ENCODE measurements at regions not wholly inside any gene's neighbourhood (a gene's known extent, or its start where the extent isn't known, plus 50 kb on each side); places are given as distances from the start of the nearest gene placed in this dataset.

GRCh38 chr2:150606380-150607060, 119.1 kb upstream of the RND3 start:
- DNase-seq, result no peak

DNA sequence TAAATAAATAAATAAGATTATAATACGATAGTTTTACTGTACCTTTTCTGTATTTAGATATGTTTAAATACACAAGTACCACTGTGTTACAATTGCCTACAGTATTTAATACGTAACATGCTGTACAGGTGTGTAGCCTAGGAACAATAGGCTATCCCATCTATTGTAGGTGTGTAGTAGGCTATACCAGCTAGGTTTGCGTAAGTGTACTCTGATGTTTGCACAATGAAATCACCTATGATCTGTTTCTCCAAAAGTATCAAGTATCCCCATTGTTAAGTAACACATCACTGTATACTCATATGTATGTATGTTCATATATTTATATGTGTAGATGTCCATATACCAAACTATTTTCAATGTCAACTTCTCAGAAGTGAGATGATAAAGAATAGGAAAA, 118.2 kb upstream of the RND3 start:
- DNase-seq, result peak; percentile 1

DNA sequence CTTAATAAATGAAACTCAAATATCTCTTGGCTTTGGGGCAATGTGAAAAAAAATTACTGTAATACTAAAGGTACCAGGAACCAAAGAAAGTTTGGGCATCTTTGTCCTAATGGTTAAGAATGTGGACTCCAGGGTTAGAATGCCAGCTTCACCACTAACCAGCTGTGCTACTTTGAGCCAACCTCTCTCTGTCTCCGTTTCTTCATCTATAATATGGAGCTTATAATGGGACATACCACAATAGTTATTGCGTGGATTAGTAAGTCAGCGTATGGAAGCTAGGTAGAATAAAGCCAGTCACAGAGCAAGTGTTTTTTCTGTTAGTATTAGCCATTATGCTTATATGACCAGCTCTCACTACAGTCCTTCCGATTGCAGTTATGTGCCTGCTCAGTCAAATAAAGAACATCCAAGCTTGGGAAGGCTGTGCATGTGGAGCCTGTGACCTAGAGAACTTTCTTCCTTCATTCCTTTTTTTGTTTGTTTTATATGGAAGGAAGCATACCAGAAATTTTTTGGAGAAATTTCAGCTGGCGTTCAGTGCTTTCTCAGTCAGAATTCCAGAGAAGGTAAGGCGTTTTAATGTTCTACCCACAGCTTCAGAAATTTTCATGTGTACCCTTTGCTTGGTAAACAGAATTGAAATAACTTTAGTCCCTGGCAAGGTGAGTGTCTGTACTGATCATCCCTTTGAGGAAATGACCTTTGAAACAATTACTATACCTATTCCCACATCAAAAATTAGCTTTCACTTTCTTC, 114.0 kb upstream of the RND3 start:
- DNase-seq, result no peak

- no peak for DNase-seq
Observed at GRCh38 chr2:150599889-150600288, 112.4 kb upstream of the RND3 start.

DNA sequence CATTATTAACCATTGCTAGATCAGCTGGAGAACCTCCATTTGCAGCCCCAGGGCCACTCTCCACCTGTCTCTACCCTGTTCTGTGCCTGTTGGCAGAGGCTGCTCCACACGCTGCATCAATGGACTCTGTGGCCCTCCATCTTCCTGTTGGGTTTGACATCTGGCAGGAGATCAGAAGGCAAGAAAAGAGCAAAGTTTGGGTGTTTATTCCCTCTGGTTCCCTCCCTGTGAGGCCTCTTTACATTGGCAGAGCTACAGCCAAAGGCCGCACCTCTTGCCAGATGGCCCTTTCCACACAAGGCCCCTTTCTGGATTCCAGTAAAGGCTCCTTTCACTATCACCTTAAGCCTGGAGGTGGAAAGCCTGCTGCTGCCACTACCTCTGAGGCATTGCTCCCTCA, 110.9 kb upstream of the RND3 start:
- no peak for DNase-seq

DNA sequence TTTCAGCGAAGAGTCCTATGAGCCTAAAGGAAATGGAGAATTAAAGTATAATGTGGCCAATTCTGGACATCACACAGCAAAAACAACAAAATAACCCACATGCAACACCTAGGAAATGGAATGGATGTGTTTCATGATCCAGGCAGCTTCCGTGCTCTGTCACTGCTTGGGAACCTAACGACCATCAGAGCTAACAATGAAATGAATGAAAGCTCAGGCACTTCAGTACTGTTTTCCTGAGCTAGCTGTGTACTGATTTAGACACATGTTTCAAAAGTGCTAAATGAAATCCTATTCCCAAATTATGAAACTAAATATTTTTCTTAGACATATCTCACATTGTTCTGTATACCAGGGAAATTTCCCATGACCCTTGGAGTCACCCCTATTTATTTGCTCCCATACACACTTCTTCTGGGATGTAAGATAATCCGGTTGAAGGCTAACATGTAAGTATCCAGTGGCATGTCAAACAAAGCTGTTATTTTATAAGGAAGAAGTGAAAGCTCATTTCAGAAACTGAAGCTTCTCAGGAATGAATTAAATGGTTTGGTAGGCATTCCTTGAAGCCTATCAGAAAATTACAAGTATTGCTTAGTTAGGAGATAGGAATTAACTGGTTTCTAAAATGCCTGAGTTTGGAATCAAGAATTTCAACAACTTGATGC, 108.5 kb upstream of the RND3 start:
- DNase-seq, result no peak

DNA sequence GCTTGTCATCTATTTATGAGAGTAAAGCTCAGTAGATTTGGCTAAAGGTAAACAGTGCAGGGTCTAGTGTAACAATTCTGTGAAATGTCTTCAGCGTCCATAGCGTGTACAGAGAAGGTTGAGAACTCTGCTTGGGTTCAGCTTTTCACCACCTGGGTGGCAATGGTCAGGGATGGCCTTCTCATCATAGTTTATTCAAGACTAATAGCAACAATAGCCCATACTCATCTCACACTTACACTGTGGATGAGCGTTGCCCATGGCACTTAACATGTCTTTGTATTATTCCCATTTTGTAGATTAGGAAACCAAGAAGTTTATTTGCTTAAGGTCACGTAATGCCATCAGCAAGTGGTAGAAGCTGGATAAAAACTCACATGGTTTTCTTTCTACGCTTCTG, 106.8 kb upstream of the RND3 start:
- no peak for DNase-seq

DNA sequence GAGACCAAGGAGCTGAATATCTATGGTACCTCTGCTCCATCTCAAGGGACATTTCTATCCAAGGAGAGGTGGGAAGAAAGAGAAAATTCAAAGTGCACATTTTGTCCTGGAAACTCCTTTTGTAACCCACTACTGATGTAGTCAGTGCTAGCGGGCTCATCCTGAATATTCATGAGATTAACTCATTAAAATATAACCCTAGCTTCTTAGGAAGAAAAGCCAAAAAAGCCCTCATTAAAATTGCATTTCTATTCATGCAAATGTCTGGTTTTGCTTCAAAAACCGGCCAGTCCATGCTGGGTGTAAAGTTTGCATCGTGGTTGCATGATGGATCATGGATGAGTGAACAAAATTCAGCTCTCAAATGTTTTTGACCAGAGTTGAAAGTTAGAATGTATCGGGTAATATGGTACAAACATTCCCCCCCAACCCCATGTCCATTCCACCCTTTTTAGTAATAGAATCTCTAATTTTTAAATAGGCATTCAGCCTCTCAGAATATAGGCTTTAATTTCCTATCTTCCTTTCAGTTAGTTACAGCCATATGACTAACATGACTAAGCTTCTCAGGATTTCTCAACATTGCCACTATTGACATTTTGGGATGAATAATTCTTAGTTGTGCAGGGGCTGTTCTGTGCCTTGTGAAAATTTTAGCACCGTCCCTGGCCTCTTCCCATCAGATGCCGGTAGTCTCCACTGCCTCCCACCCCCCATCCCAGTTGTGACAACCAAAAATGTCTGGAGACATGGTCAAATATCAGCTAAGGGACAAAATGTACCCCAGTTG, 104.2 kb upstream of the RND3 start:
- no peak for DNase-seq

DNA sequence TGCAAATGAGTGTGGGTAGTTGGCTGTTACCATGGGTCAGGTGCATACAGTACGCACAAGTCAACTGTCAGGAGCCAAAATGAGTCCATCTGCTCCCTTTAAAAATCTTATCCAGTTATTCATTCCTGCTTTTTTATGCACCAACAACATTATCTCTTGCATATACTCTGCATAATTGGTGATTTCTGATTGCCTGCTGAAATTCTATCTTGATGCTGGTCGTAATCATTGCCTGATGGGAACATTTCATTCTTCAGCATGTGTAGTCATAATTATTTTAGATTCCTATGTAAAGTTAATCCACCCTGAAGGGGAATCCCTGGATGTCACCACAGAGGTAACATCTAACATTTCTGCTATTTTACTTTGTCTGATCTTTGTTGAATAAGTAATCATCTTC, 102.2 kb upstream of the RND3 start:
- no peak for DNase-seq

- DNase-seq, result no peak
Observed at GRCh38 chr2:150588506-150588870, 101.0 kb upstream of the RND3 start.

GRCh38 chr2:150587547-150588505, 100.4 kb upstream of the RND3 start:
- no peak for DNase-seq

DNA sequence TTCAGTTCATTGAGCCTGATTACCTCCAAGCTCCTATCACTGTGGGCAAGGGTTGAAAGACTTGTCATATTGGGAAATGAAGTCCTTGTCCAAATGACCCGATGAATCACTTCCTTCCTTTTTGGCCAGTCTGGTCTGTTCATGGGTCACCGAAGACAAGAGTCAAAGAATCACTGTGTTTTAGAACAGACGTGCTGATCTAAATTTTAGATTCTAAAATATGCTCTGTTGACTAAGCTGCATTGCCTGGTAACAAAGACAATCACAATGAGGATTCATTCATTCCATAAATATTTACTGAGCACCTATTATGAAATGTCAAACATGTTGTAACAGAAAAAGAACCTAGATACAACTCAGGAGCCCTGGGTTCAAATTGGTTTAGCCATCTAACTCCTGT, 99.4 kb upstream of the RND3 start:
- peak; percentile 1 for DNase-seq

DNA sequence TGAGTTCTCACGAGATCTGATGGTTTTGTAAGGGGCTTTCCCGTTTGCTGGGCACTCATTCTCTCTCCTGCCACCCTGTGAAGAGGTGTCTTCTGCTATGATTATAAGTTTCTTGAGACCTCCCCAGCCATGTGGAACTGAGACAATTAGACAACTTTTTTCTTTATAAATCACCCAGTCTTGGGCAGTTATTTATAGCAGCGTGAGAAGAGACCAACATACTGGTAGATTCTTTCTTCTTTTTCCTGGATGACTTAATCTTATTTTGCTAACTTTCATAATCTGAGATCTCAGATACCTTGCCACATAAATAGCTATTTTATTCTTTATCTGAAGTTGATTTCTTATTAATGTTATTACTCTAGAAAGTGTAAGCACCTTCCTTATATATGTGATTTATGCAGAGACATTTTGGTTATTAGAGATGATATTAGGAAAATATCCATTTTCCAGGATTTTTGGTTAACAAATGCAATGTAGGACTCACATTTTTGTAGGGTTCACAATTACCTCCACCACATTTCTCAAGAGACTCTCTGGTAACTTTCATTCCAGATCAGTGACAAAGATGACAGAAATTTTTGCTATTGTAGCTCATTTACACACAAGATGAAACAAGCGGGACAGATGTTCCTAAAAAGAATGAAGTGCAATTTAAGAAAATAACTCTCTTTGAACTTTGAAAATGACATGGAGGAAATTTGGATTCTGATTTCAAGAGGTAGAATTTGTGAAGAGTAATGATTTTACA, 97.9 kb upstream of the RND3 start:
- no peak for DNase-seq

GRCh38 chr2:150584081-150584480, 96.6 kb upstream of the RND3 start:
- no peak for DNase-seq

DNA sequence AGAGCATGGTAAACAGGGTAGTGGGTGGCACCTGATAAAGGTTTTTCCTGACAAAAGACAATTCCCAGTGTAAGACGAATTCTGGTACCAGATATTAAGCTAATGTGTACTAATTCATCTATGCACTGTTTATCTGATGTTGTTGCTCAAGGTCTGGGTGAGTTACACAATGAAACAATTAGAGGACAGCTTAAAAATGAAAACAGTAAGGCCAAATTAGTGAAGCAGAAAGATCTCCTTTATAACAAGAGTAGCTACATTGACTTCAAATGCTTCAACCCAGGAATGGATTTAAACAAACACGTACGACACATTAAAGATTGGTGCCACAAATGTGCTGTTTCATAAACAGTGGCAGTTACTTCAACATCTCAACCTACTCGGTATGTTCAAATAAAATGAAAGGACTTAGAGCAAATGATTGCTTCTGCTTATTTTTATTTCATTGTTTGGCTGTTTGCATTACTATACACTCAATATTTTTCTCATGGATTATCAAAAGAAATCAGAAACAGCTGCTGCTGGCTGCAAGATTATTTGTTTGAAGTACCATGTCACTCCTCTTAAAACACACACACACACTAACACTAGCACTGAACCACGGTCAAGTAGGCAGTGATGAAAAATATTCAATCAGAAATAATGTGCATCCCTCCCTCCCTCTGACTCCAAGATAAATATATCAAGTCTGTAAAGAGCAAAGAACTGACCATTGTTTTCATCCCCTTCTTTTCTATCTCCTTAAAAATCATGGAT, 94.4 kb upstream of the RND3 start:
- DNase-seq, result peak; percentile 8

GRCh38 chr2:150578481-150578880, 91.0 kb upstream of the RND3 start:
- DNase-seq, result peak; percentile 0

DNA sequence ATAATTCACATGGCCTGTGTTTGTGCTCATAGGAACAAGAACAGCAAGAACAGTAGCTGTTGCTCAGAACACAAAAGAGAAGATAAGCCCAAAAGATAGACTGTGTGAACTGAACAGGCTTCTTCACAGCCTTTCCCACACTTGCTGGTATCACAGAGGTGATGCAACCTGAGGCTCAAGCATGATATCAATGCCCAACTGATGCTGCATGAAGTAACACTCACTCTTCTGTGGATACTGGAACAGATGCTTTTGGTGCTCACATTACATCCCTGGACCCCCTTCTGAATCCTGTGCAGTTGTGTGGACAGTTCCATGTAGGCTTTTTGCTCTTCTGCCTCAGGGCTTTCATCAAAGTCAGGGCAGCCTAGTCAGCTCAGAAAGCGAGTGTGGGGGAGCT, 88.4 kb upstream of the RND3 start:
- no peak for DNase-seq

GRCh38 chr2:150572961-150573395, 85.5 kb upstream of the RND3 start:
- DNase-seq, result no peak

DNA sequence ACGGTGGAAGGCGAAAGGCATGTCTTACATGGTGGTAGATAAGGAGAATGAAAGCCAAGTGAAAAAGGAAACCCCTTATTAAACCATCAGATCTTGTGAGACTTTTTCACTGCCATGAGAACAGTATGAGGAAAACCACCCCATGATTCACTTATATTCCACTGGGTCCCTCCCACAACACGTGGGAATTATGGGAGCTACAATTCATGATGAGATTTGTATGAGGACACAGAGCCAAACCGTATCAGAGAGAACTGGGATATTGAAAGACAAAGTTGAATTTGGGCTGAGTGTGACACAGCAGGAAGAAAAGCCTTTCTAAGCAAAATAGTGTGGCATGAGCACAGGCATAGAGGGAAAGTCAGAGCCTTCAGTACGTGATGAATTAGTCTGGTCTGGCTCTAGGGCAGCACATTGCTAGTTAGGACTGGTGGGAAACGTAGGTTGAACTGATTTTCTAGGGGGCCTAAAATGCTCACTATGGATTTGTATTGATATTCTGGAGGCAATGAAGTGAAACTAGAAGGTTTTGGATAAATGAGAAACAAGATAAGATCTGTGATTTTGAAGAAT, 84.8 kb upstream of the RND3 start:
- no peak for DNase-seq

GRCh38 chr2:150571121-150571520, 83.7 kb upstream of the RND3 start:
- DNase-seq, result no peak
